ENCODE measurements at regions not wholly inside any gene's neighbourhood (a gene's known extent, or its start where the extent isn't known, plus 50 kb on each side); places are given as distances from the start of the nearest gene placed in this dataset.

- TF ChIP-seq POLR2A (IDR thresholded peaks at IDR 0.05) (no peak), CTCF (IDR thresholded peaks at IDR 0.05) (no peak)
Observed at GRCh38 chr6:159602431-159603041, 90.5 kb downstream of the SOD2 start.
